H1 (cell line): ENCODE measurements at regions not wholly inside any gene's neighbourhood (a gene's known extent, or its start where the extent isn't known, plus 50 kb on each side); places are given as distances from the start of the nearest gene placed in this dataset.

Experiments used
- ATF2 ChIP-seq: IDR thresholded peaks from 2 replicates; pipeline ENCODE4 v1.6.1; 2012; ENCODE audit warnings: low read length, inconsistent platforms
- CBX8 ChIP-seq: fragments of 300-800, 300-1000 bp; sonication (generic); IDR thresholded peaks from 2 replicates; pipeline ENCODE4 v1.7.1; 2016; ENCODE audit warnings: low read depth, low read length, borderline replicate concordance
- CREB1 ChIP-seq: IDR thresholded peaks from 2 replicates; pipeline ENCODE4 v1.6.1; 2012; ENCODE audit warnings: inconsistent platforms
- CTCF ChIP-seq, 3 experiments: IDR thresholded peaks; 1 replicate in 2 of 3; 2 replicates in 1 of 3; pipeline versions ENCODE4 v1.5.1 to v1.6.1; 2011; ENCODE audit warnings: low read length in 3 of 3, mild to moderate bottlenecking in 3 of 3, inconsistent platforms in 2 of 3, low read depth in 1 of 3, moderate library complexity in 1 of 3; ENCODE audit not compliant: insufficient read depth in 1 of 3; ENCODE audit errors: control extremely low read depth in 1 of 3
- EP300 ChIP-seq, 2 experiments: IDR thresholded peaks; 1 replicate in 1 of 2; 2 replicates in 1 of 2; pipeline ENCODE4 v1.6.1; 2011 to 2012; ENCODE audit warnings: low read depth in 2 of 2, low read length in 2 of 2, mild to moderate bottlenecking in 2 of 2, borderline replicate concordance in 1 of 2, inconsistent platforms in 1 of 2, moderate library complexity in 1 of 2
- JUND ChIP-seq: IDR thresholded peaks from 2 replicates; pipeline ENCODE4 v1.6.1; 2011; ENCODE audit warnings: mild to moderate bottlenecking, improper control_type of control experiment, low read length
- MAFK ChIP-seq: IDR thresholded peaks from 2 replicates; pipeline ENCODE4 v1.6.1; 2012; ENCODE audit warnings: low read depth, mild to moderate bottlenecking, improper control_type of control experiment, low read length
- MAX ChIP-seq: IDR thresholded peaks from 2 replicates; pipeline ENCODE4 v1.6.1; 2012; ENCODE audit warnings: inconsistent platforms
- RAD21 ChIP-seq, 2 experiments: IDR thresholded peaks in 1 of 2; conservative IDR thresholded peaks in 1 of 2; 2 replicates each; pipeline ENCODE4 v1.6.1; 2011; ENCODE audit warnings: low read depth in 2 of 2, low read length in 2 of 2, improper control_type of control experiment in 1 of 2, inconsistent platforms in 1 of 2, mild to moderate bottlenecking in 1 of 2, moderate library complexity in 1 of 2
- RFX5 ChIP-seq: IDR thresholded peaks from 2 replicates; pipeline ENCODE4 v1.6.1; 2011; ENCODE audit warnings: low read depth, low read length, improper control_type of control experiment, borderline replicate concordance
- SP1 ChIP-seq: IDR thresholded peaks from 2 replicates; pipeline ENCODE4 v1.6.1; 2011; ENCODE audit warnings: low read depth, low read length

- TF ChIP-seq CTCF (IDR thresholded peaks at IDR 0.05; ENCODE audit: control extremely low read depth in 1 of 3, insufficient read depth in 1 of 3, low read depth in 1 of 3, low read length in 3 of 3) (no peak), RFX5 (no peak), JUND (no peak), ATF2 (no peak), CREB1 (no peak), RAD21 (IDR thresholded peaks at IDR 0.05 in 1 of 2, conservative IDR thresholded peaks at IDR 0.05 in 1 of 2; ENCODE audit: low read depth in 2 of 2, low read length in 2 of 2) (no peak), EP300 (IDR thresholded peaks at IDR 0.05; ENCODE audit: borderline replicate concordance in 1 of 2, low read depth in 2 of 2, low read length in 2 of 2) (no peak), MAFK (no peak), CBX8 (no peak), MAX (no peak), SP1 (no peak)
Observed at GRCh38 chr5:176166427-176166826, 71.8 kb upstream of the SIMC1 start.
